NCI-H748 (cell line): ENCODE measurements at regions not wholly inside any gene's neighbourhood (a gene's known extent, or its start where the extent isn't known, plus 50 kb on each side); places are given as distances from the start of the nearest gene placed in this dataset.

Experiments used
- DNase-seq: peaks from one replicate; lab custom pipeline; 2025; ENCODE audit not compliant: unreplicated experiment; lab: John Stamatoyannopoulos, UW

DNA sequence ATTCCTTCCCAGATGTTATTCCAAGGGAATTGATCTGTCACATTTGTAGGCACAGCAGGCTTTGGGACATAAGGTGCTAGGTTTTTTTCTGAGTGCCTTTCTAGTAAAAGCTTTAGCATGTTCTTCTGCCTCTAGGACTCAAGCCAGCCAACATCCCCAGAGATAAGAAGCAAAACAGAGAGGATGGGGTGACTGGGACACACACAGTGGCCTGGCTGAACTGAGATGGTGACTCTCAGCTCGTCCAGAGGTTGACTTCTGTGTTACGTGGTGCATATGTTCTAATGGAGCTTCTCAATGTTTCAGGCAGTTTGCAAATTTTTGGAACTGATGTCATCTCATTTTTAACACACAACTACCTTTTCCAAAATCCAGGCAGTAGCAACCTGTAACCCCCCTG, 188.1 kb upstream of the CELF2 start:
- DNase-seq, result no peak

DNA sequence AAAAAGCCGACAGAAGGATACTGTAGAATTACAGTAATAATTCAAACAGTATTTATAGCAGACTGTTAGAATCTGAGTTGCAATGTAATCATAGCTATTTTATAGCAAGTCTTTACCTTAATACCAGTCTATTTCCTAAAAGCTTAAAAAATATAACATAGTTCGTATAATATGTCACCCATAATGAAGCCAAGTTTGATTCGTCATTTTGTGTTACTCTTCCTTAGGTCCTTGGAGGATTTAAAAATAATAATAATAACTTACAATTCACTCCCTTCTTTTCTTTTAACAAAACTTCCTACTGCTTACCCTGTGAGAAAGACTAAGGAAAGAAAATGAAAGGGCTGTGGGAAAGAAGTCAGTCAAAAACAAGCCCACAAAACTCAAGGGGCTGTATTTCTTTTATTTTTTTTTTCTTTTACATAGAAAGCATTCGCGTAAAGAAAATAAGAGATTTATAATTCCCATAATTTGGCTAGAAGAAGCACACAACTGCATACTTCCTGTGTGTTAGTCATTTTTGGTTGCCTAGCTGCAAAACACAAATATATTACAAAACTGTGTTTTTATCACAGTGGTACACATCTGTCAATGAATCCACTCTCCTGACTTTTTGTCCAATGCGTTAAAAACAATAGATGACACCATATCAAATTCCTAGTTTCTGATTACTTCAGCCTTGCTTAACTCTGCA, 187.2 kb upstream of the CELF2 start:
- DNase-seq, result no peak

DNA sequence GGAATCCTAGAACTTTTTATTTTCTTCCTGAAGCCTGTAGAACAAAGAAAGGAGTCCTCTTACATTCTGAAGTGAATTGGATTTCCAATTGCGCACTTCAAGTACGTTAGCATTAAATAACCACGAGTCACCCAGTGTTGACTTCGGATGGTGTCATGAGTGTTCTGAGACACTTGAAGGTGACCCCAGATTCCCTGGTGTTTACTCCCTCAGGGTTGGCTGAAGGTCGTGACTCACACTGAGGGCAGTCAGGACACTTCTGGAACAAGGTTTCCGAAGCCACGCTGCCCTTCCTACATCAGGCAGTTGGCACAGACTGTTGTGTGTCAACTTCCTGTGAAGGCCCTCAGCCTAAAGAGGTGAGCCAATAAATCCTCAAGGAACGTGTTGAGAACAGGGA, 186.6 kb upstream of the CELF2 start:
- DNase-seq, result no peak

DNA sequence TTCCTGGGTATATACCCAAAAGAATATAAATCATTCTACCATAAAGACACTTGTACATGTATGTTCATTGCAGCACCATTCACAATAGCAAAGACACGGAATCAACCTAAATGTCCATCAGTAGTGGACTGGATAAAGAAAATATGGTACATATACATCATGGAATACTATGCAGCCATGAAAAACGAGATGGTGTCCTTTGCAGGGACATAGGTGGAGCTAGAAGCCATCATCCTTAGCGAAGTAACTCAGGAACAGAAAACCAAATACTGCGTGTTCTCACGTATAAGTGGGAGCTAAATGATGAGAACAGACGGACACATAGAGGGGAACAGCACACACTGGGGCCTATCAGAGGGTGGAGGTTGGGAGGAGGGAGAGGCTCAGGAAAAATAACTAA, 183.7 kb upstream of the CELF2 start:
- no peak for DNase-seq

DNA sequence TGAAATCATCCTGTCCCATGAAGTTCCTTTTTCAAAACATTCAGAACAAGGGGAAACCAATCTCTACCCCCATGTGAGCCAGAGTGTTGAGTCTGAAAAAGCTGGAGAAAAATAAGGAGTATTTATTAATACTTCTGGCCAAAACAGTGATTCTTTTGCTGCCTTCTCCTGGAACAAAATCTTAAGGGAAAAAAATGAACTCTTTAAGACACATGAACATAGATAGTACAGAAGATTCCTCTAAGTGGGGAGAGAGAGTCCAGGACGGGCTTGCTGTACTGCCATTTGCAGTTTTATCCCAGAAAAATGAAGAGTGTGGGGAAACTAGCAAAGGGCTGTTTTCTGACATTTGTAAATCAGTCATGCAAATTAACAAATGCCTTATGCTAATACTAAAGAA, 173.4 kb upstream of the CELF2 start:
- no peak for DNase-seq

DNA sequence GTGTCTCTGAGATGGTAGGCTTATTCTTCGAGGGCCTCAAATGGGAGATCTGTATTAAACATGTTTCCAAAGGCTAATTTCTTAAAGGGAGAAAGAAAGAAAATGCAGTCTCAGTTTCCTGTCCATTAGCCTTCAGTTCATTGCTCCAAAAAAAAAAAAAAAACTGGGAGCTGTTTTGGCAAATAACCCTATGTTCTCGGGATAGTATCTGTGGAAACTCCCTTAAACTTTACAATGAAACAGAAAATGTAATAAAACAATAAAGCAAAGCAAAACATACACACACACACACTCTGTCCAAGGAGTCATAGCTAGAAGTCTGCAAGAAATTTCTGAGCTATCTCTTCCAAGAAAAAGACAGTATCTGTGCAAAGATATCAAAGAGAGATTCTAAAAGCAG, 172.5 kb upstream of the CELF2 start:
- DNase-seq, result no peak

DNA sequence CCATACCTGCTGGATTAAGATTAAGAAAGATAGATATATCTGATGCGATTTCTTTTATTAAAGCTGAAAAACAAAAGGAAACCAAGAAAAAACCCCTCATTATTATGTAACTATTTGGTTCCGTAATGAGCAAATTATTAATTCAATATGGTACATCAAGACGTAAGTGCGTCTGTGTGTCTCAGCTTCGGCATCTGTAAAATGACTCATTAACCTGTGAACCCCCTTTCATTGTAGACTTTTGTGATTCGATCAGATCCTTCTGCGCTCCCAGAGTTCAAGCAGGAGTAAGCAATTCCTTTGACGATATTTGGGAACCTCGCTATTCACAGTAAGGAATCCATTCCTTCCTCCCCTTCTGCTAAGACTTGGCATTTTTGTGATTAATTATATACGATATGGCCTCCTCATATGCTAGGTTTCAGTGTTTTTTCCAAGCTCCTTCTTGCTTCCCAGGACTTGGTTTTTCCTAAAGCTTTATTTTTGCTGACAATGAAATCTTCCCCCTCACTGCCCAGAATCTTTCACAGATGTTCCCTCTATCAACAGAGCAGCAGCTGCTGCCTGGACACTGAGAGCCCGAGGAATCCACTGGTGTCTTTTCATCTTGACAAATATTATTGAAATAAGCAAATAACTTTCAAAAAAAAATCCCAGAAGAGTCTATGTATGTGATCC, 171.7 kb upstream of the CELF2 start:
- no peak for DNase-seq

DNA sequence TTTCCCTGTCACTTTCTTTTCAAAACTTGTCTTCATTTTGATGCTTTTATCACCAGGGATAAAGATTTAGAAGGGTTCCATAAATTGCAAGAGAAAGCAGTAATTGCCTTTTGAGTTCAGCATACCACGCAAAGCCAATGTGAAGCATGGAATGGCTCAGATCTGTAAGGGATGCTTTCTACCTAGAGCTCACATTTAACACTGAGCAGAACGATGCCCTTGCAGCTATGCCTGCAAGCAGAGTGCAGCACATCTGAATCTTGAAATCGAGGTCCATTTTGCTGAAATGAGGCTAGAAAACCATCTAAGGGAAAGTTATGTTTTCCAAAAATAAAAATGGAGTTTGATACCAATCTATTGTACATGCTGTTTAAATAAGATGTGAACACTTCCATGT, 171.2 kb upstream of the CELF2 start:
- DNase-seq, result no peak

DNA sequence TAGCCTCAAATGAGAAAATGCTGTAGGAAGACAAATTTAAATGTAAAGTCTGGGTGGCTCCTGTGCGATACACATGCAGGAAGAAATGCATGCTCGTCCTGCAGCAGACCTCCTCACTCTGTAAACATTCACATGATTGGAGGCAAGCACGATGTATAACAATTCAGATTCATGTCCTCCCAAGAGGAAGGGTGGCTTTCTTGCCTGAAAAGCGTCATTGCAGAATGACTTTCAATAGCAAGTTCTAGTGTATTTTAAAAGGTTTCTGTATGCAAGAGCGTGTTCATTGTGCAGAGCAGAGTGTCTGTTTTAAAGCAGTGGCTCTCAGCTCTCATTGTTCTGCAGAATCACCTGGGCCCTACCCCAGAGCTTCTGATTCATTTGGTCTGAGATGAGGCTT, 170.3 kb upstream of the CELF2 start:
- no peak for DNase-seq

DNA sequence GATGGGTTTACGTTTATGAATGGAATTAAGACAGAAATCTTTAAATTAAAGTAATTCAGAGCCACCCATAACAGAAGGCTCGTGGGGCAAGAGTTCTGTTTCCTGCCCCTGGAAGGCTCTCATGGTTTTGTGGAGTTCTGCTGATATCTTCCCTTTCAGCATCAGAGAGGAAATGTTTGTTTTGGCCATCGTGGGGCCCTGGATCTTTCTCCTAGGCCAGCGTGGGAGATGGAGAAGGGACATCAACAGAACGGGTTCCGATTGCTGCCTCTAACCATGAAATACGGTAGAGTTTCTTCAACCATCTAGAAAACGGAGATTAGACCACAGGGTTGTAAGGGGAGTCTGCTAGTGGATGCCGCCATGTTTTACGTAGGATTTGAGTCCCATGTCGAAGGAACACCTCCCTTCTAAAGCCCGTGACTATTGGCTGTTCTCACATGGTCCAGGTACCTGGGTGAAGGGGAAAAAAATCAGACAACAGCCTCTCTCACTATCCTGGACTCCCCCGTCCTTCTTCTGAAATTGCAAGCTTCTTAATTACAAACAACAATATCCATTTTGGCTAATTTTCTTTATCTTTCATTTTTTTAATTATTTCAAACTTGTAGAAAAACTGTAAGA, 169.1 kb upstream of the CELF2 start:
- DNase-seq, result no peak

DNA sequence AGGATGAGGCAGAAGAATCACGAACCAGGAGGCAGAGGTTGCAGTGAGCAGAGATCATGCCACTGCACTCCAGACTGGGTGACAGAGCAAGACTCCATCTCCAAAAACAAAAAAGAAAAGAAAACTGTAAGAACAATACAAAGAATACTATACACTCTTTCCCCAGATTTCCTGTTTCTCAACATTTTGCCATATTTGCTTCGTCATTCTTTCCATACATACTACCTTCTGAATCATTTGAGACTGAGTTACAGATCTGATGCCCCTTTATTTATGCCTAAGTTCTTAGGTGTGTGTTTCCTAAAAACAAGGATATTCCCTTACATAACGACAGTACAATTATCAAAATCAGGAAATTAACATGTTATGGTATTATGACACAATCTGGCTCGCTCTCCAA, 168.4 kb upstream of the CELF2 start:
- no peak for DNase-seq

DNA sequence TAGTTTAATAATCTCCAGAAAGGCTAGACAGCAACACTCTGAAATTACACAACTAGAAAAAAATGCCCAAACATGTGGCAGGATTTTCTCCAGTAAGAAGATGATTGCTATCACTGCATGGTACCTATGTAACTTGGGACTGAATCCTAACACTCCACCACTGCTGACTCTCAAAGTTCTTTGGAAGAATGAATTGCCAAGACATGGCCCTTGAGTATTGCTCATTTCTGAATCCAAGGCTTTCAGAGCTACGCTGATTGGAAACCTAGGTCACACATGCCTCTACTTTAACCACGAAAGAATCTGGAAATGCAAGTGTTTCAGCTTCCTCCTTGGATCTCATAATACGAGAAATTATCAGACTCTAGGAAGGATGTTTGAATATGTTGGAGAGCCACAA, 167.5 kb upstream of the CELF2 start:
- DNase-seq, result no peak

DNA sequence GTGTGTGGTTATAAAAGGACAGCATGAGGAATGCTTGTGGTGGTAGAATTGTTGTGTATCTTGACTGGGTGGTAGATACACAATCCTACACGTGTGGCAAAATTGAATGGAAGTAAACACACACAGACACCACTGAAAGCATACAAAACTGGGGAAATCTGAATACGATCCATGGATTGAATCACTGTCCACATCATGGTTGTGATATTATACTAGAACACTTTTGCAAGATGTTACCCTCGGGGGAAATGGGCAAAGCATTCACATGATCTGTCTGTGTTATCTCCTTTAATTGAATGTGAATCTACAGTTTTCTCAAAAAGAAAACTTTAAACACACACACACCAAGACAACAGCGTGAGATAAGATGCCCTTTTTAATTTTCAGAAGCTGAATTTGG, 165.2 kb upstream of the CELF2 start:
- no peak for DNase-seq

DNA sequence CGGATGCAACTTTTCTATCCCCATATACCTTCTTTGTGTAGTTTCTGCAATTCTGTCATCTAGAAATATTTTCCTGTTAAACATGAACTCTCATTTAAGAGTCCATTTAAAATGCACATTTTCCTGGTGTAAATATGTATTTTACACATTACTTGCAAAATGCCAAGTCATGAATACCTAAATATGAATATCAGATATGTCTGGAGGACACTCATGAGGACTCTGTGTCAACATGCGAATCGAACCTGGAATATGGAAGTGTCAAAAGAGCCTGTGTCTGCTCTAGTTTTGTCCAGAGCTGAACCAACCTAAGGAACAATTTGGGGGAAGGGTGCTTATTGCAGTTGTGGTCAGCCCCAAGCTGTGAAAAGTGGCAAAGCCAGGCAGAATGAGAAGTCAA, 163.7 kb upstream of the CELF2 start:
- DNase-seq, result no peak

DNA sequence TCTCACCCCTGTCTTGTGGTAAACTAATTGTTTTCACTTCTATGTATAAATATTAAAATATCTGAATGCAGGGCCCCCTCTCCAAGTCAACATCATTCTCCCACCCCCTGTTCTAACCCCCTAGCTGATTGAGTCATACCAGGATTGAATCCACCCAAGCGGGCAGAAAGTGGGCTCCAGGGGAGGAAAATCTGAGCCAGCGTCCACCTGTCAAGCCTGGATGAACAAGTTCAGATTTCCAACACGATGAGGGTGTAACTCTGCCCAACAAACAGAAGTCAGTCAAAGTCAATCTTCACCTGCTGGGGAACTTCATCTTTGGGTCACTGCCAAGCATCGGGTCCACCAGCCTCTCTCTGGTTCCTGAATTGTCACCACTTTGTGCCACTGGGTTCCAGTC, 162.9 kb upstream of the CELF2 start:
- no peak for DNase-seq

DNA sequence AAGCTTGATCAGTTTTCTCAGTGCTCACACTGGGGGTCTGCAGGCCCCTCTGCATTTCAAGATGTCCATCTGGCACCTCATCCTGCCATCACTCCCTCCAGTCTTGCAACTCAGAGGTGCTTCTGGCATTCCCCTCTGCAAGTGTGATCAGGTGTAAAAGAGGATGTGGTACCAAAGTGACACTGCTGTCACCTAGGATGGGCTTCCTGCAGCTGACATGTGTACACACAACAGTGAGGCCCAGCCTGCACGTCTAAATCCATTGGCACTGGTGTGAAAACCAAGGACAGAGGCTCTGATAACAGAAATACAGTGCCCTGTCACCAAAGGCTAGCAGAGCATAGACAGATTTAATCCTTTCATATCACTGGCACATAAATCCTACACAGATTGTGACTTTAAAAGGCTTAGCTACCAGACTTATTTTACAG, 162.5 kb upstream of the CELF2 start:
- DNase-seq, result no peak

DNA sequence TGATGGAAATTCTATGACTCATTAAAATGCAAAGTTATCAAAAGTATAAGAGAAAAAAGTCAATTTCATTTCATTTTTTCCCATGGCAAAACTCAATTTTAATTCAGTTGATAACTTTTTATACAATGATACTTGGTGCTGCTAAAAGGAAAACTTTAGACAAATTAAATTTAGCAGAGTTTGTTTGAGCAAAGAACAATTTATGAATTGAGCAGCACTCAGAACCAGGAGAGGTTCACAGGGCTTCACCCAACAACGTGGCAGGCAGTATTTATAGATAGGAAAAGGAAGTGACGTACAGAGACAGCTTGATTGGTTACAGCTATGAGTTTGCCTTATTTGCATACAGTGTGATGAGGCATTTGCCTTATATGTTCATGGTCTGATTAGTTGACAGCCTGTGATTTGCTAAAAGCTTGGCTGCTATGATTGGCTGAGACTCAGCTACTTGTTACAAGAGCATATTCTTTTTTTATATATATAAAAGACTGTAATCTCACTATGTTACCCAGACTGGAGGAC, 157.2 kb upstream of the CELF2 start:
- DNase-seq, result no peak

DNA sequence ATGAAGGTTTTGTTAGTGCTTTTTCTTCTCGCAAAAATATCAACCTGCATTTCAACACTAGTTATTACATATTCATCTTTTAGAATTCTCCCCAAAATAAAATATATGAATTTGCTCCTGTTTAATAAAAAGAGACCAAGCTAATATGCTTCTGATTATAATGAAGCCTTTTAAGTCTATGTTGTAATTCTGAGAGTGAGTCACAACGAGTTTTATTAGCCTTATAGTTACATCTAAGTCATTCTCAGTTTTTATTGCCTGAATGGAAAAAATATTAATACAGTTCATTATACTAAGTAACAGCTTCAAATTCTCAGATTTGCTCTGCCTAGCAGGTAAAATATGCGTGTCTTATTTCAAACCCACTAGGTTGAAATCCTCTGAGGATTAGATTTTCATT, 152.4 kb upstream of the CELF2 start:
- DNase-seq, result no peak

DNA sequence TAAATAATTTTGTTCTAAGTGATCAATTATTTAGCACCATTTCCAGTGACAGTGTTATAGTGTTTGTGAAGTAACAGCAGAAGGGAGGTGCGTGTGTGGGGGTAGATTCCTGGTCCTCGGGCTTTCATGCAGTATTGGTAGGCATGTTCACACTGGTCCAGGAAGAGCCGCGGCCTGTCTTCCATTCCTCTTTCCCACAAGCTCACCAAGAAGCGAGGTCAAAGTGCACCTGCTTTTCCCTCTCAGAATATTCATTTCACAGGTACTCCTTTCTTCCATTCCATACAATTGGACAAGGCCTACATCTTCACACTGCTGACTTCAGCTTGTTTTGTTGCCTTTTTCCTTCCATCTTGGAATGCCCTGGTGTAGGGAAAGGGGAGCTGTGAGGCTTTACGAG, 151.8 kb upstream of the CELF2 start:
- no peak for DNase-seq

DNA sequence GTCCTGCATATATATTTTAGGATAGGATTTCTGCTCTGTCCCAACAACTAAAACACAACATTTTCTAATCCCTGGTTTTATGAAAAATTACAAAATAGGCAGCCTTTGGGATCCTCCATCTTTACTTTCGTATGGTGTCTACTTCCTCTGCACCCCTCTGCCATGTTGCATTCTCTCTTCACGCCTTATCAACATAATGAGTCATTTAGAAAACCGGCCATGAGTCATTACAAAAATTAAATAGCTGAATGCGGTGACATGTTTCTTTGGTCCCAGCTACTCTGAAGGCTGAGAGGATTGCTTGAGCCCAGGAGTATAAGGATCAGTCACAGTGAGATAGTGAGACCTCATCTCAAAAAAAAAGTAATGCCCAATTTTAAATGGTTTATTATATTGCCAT, 148.1 kb upstream of the CELF2 start:
- no peak for DNase-seq

DNA sequence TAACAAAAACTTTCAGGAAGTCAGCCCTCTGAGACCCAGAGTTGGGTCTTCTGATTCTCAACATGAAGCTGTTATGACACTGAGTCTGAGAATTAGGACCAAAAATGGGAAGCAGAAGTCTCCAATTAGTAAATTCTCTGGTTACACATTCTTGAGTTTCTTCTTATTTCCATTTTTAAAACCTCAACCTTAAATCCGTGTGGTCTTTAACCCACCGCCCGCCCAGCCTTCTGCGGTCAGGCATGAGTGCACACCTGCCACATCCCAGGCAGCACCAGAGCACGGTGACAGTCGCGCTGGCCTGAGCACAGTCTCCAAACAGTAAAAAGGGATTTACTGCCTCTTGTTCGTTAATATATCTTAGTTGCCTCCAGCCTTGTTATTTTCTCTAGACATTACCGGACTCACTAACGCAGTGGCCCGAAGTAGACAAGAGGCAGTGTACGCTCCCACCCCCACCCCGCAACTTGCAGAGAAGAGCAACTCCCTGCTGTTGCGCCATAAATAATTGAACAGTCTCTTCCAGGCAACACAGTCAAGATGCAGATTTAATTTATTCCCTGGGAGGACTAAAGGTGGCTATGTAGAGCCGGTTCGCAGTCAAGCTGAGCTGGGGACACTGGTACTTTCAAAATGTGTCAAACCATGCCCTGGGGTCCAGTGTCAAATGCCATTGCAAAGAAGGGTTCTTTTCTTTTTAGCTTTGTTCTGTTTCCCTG, 147.0 kb upstream of the CELF2 start:
- DNase-seq, result no peak

DNA sequence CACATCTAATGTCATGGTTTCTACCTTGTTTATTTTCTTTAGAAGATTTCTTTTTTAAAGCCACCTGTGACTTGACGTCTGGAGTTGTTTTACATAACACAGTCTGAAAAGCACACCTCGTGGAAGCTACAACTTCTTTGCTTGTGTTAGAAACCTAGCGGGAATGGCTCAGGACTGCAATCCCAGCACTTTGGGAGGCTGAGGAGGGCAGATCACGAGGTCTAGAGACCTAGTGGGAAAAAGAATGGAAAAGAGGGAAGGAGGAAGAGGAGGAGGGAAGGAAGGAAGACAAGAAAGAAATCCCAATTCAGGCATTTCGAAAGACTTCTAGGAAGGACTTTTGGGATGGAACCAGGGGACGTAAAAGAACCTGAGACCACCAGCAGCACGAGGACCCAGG, 146.3 kb upstream of the CELF2 start:
- DNase-seq, result no peak
